ENCODE measurements at regions not wholly inside any gene's neighbourhood (a gene's known extent, or its start where the extent isn't known, plus 50 kb on each side); places are given as distances from the start of the nearest gene placed in this dataset.

DNA sequence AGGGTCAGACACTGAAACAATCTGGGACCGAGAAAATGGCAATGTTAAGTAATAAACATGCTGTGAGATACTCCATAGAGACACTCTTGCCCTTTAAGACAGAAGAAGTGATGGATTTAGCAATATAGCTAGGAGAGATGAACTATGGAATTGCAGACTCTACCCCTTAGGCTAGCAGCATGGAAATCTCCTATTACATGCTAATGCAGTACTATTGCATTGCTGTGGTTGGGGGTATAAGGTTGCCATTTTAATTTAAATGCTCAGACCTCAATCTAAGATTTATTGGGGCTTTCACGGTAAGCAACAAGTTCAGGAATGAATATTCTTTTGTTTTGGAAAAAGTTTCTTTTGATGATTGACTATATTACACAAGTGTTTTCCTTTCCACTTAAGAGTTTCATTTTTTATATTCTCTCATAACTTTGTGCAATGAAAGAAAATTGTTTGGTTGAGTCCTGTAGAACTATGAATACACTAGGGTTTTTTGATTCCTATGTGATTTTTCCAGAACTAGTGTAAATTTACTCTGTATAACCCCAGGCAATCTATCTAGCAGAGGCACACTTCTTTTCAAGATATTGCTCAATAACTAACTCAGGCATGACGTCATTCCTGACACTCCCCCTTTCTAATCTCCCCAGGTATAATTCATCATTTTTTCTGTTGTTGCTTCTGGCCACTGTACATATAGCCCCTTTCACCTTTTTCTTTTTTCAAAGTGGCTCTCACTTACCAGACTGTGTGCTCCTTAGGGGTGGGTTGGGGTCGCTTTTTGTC is 394.7 kb upstream of the KLF12 start:
- H3K4me1 ChIP-seq (ENCODE audit: control insufficient read depth, insufficient read depth, low read length, poor library complexity, severe bottlenecking) = no peaks in the 10 kb centered on the region
- no peaks in the 10 kb centered on the region for H3K9me3 ChIP-seq (ENCODE audit: control insufficient read depth, low read length)
- no peak overlapping the region for H3K27ac ChIP-seq (ENCODE audit: low read depth, low read length, severe bottlenecking)
- no peak overlapping the region for H3K4me3 ChIP-seq (ENCODE audit: extremely low read depth, insufficient read depth, low read length, poor library complexity, severe bottlenecking)
- no peaks in the 10 kb centered on the region for H3K36me3 ChIP-seq (ENCODE audit: control insufficient read depth, insufficient read depth, low read length)
- 83 to 100% methylated on average over 1 to 2 of the region's 4 CpGs for WGBS, 2 experiments (ENCODE audit: insufficient coverage in 2 of 2)

DNA sequence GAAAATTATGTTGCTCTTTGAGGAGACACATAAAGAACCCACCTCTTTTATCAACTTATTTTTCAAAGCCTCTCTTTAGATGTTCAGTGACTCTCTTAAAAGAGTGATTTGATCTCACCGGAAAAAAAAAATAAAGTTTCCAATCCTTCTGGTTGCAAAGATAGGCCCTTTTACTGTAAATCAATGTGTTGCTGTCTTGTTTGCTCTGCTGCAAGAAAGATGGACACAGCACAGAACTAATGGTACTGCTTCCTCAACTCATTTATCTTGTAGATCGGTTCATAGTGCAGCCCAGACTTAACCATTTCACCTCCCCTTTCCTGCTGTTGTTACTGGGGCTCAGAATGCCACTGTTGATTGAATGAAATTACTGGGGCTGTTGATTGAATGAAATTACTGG is 388.9 kb upstream of the KLF12 start:
- Histone ChIP-seq H3K4me3 (ENCODE audit: extremely low read depth, insufficient read depth, low read length, poor library complexity, severe bottlenecking) (no peak overlapping the region), H3K27ac (ENCODE audit: low read depth, low read length, severe bottlenecking) (no peak overlapping the region), H3K36me3 (ENCODE audit: control insufficient read depth, insufficient read depth, low read length) (no peaks in the 10 kb centered on the region), H3K9me3 (ENCODE audit: control insufficient read depth, low read length) (no peaks in the 10 kb centered on the region), H3K4me1 (ENCODE audit: control insufficient read depth, insufficient read depth, low read length, poor library complexity, severe bottlenecking) (no peaks in the 10 kb centered on the region)
- no CpG with 5 or more reads among the region's 2 CpGs for WGBS, 2 experiments (ENCODE audit: insufficient coverage in 2 of 2)

DNA sequence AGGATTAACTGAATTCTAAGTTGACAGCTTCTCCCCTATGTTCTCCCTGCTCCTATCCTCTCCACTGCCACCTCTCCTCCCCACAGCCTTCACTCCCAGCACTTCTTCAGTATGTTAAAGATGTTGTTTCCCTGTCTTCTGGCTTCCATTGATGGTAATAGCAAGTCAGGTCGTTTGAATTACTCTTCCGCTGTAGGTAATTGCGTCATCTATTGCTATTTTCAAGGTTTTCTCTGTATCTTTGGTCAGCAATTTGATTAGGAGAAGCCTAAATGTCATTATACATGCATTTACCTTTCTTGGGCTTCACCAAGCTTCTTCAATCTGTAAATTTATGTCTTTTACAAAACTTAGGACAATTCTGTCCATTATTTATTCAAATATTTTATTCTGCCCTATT is 377.3 kb upstream of the KLF12 start:
- Histone ChIP-seq H3K36me3 (ENCODE audit: control insufficient read depth, insufficient read depth, low read length) (no peaks in the 10 kb centered on the region), H3K27ac (ENCODE audit: low read depth, low read length, severe bottlenecking) (no peak overlapping the region), H3K9me3 (ENCODE audit: control insufficient read depth, low read length) (no peaks in the 10 kb centered on the region), H3K4me1 (ENCODE audit: control insufficient read depth, insufficient read depth, low read length, poor library complexity, severe bottlenecking) (no peaks in the 10 kb centered on the region), H3K4me3 (ENCODE audit: extremely low read depth, insufficient read depth, low read length, poor library complexity, severe bottlenecking) (no peak overlapping the region)
- WGBS, 2 experiments (ENCODE audit: insufficient coverage in 2 of 2) = no CpG with 5 or more reads among the region's 3 CpGs

DNA sequence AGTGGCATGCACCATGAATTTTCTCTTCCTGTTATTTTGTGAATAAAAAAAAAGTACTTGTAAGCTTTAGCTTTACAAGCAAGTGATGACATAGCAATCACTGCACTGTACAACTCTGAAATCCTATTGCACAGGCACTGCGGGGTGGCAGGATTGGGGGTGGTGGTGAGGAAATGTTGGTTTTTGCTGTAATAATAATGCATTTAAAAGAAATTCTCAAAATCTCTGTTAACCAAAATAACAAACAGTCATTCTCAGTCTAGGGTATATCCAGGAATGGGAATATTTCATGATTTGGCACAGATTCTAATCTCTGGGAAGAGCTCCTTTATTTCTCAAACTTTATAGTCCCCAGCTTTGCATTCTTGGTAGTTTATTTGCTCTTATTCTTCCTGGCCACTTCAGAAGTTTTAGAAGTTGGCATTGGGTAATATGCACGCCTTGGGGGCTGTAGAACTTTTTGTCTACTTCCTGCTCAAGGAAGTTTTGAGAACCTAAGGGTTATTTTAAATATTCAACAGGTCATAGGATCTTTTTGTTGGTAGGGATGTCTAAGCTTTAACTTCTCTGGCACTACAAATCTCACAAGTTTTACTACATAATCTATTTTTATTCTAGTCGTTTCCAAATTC is 353.0 kb upstream of the KLF12 start:
- no CpG with 5 or more reads among the region's 3 CpGs for WGBS, 2 experiments (ENCODE audit: insufficient coverage in 2 of 2)
- Histone ChIP-seq H3K27ac (ENCODE audit: low read depth, low read length, severe bottlenecking) (no peak overlapping the region), H3K9me3 (ENCODE audit: control insufficient read depth, low read length) (no peaks in the 10 kb centered on the region), H3K36me3 (ENCODE audit: control insufficient read depth, insufficient read depth, low read length) (no peaks in the 10 kb centered on the region), H3K4me3 (ENCODE audit: extremely low read depth, insufficient read depth, low read length, poor library complexity, severe bottlenecking) (no peak overlapping the region), H3K4me1 (ENCODE audit: control insufficient read depth, insufficient read depth, low read length, poor library complexity, severe bottlenecking) (no peaks in the 10 kb centered on the region)

DNA sequence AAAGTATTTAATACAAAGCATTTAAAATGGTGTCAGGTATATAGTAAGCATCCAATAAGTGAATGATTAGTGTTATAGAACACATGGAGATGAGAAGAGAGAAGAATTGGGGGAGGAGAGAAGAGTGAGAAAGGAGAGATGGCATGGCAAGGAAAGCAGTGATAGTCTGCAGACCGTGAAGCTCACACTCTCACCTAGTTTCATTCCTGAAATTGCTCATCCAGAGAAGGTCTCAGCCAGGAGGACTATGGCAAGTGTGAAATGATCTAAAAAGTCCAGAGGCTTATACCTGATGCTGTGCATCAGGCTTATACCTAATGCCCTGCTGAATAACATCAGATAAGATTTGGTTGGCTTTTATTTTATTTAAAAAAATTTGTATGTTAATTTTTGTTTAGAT is 351.6 kb upstream of the KLF12 start:
- Histone ChIP-seq H3K4me1 (ENCODE audit: control insufficient read depth, insufficient read depth, low read length, poor library complexity, severe bottlenecking) (no peaks in the 10 kb centered on the region), H3K4me3 (ENCODE audit: extremely low read depth, insufficient read depth, low read length, poor library complexity, severe bottlenecking) (no peak overlapping the region), H3K9me3 (ENCODE audit: control insufficient read depth, low read length) (no peaks in the 10 kb centered on the region), H3K27ac (ENCODE audit: low read depth, low read length, severe bottlenecking) (no peak overlapping the region), H3K36me3 (ENCODE audit: control insufficient read depth, insufficient read depth, low read length) (no peaks in the 10 kb centered on the region)
- WGBS, 2 experiments (ENCODE audit: insufficient coverage in 2 of 2) = 100% methylated on average over 1 of the region's 1 CpG; no CpG with 5 or more reads in 1 of the 2 experiments

DNA sequence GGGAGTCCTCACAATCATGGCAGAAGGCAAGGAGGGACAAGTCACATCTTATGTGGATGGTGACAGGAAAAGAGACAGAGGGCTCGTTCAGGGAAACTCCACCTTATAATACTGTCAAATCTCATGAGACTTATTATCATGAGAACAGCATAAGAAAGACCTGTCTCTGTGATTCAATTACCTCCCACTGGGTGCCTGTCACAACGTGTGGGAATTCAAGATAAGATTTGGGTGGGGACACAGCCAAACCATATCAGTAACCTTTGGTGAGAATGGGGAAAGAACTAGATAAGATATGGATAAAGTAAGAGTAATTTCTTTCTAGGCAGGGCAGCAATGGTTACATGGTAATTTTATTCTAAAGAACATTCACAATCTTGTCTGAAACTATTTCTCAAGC is 344.9 kb upstream of the KLF12 start:
- no peak overlapping the region for H3K4me3 ChIP-seq (ENCODE audit: extremely low read depth, insufficient read depth, low read length, poor library complexity, severe bottlenecking)
- H3K4me1 ChIP-seq (ENCODE audit: control insufficient read depth, insufficient read depth, low read length, poor library complexity, severe bottlenecking) = no peaks in the 10 kb centered on the region
- no peaks in the 10 kb centered on the region for H3K9me3 ChIP-seq (ENCODE audit: control insufficient read depth, low read length)
- no peak overlapping the region for H3K27ac ChIP-seq (ENCODE audit: low read depth, low read length, severe bottlenecking)
- no peaks in the 10 kb centered on the region for H3K36me3 ChIP-seq (ENCODE audit: control insufficient read depth, insufficient read depth, low read length)
- WGBS, 2 experiments (ENCODE audit: insufficient coverage in 2 of 2) = no CpG with 5 or more reads among the region's 2 CpGs

DNA sequence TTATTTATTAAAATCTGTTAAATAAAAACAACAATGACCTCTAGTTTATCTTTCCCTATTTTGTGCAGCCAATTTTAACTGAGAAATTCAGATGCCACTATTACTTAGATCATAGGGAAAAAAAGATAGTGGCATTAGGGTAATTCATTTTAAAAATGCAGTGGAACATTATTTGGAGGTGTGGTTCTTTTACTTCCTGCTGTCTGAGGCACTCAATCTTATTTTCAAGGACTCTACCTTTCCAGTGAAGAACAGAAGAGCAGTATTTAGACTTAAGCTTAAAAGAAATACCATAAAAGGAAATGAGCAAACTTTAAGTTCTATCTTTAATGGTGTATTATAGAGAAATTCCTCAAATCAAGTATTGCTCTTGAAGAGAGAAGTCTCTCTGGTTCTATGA is 342.6 kb upstream of the KLF12 start:
- Histone ChIP-seq H3K4me3 (ENCODE audit: extremely low read depth, insufficient read depth, low read length, poor library complexity, severe bottlenecking) (no peak overlapping the region), H3K27ac (ENCODE audit: low read depth, low read length, severe bottlenecking) (no peak overlapping the region), H3K4me1 (ENCODE audit: control insufficient read depth, insufficient read depth, low read length, poor library complexity, severe bottlenecking) (no peaks in the 10 kb centered on the region), H3K36me3 (ENCODE audit: control insufficient read depth, insufficient read depth, low read length) (no peaks in the 10 kb centered on the region), H3K9me3 (ENCODE audit: control insufficient read depth, low read length) (no peaks in the 10 kb centered on the region)

DNA sequence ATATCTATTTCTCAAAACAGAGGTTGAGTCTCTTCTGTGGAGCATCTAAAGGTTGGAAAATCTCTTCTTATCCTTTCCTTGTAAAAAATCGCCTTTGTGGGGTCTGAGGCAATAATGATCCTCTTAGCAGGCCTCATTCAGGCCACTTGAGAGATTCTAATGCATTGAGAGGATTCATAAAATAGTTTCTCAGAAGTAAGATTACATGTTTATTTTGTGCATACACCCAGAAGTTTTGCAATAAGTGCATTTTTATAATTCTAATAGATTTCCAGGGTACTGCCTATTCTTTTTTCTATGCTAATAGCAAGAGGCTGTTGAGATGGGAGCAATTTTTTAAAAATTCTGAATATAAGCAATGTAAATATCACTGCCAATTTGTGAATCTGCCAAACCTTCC is 342.2 kb upstream of the KLF12 start:
- no peaks in the 10 kb centered on the region for H3K4me1 ChIP-seq (ENCODE audit: control insufficient read depth, insufficient read depth, low read length, poor library complexity, severe bottlenecking)
- WGBS, 2 experiments (ENCODE audit: insufficient coverage in 2 of 2) = 80% methylated on average over 1 of the region's 1 CpG; no CpG with 5 or more reads in 1 of the 2 experiments
- no peak overlapping the region for H3K4me3 ChIP-seq (ENCODE audit: extremely low read depth, insufficient read depth, low read length, poor library complexity, severe bottlenecking)
- H3K9me3 ChIP-seq (ENCODE audit: control insufficient read depth, low read length) = no peaks in the 10 kb centered on the region
- H3K27ac ChIP-seq (ENCODE audit: low read depth, low read length, severe bottlenecking) = no peak overlapping the region
- no peaks in the 10 kb centered on the region for H3K36me3 ChIP-seq (ENCODE audit: control insufficient read depth, insufficient read depth, low read length)

DNA sequence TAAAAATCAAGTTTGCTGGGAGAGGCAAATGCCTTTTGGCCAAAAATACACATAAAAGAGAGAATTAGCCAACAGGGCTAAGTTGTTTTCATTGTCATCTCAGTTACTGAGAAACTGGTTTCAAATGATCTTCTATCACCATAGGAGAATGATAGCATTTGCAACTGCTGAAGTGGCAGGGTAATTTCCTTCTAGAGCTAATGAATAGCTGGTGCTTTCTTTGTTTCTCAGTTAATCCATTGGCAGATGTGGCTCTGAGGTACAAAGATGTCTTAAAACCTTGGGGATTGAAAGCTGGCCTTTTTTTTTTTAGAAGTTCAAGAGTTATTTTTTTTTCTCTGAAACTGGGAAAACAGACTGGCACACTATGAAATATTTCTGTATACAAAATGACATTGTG is 332.7 kb upstream of the KLF12 start:
- Histone ChIP-seq H3K9me3 (ENCODE audit: control insufficient read depth, low read length) (no peaks in the 10 kb centered on the region), H3K27ac (ENCODE audit: low read depth, low read length, severe bottlenecking) (no peak overlapping the region), H3K4me1 (ENCODE audit: control insufficient read depth, insufficient read depth, low read length, poor library complexity, severe bottlenecking) (no peaks in the 10 kb centered on the region), H3K4me3 (ENCODE audit: extremely low read depth, insufficient read depth, low read length, poor library complexity, severe bottlenecking) (no peak overlapping the region), H3K36me3 (ENCODE audit: control insufficient read depth, insufficient read depth, low read length) (no peaks in the 10 kb centered on the region)

DNA sequence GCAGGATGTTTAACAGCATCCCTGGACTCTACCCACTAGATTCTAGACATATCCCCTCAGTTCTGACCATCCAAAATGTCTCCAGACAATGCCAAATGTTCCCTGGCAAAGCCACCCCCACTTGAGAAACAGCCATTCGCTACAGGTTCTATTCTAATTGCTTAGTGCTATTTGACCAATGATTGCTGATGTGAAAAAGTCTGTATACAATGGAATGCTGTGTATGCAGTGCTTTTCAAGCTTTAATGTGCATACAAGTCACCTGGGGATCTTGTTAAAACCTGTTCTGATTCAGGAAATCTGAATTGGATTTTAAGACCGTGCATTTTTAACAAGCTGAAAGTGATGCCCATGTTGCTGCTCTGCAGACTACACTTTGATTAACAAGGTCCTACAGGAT is 331.8 kb upstream of the KLF12 start:
- Histone ChIP-seq H3K9me3 (ENCODE audit: control insufficient read depth, low read length) (no peaks in the 10 kb centered on the region), H3K27ac (ENCODE audit: low read depth, low read length, severe bottlenecking) (no peak overlapping the region), H3K4me3 (ENCODE audit: extremely low read depth, insufficient read depth, low read length, poor library complexity, severe bottlenecking) (no peak overlapping the region), H3K36me3 (ENCODE audit: control insufficient read depth, insufficient read depth, low read length) (no peaks in the 10 kb centered on the region), H3K4me1 (ENCODE audit: control insufficient read depth, insufficient read depth, low read length, poor library complexity, severe bottlenecking) (no peaks in the 10 kb centered on the region)
- 83 to 91% methylated on average over 1 to 2 of the region's 2 CpGs for WGBS, 2 experiments (ENCODE audit: insufficient coverage in 2 of 2)

DNA sequence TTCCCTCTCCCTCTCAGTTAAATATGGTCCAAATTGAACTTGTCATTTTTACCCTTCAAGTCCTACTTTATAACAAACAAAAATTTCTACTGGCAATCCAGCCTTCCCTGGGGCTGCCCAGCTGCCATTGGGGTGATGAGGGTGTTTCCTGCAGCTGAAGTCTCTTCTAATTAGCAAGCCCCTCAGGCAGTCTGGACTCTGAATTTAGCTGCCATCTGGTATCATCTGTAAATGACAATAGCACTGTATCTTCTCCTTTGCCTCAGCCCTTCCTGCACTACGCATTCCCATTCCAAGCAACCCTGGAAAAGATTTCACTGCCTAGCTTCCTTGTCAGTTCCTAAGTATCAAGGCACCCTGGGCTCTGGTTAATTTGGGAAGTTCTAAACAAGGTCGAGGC is 331.1 kb upstream of the KLF12 start:
- no peaks in the 10 kb centered on the region for H3K36me3 ChIP-seq (ENCODE audit: control insufficient read depth, insufficient read depth, low read length)
- H3K4me3 ChIP-seq (ENCODE audit: extremely low read depth, insufficient read depth, low read length, poor library complexity, severe bottlenecking) = no peak overlapping the region
- H3K27ac ChIP-seq (ENCODE audit: low read depth, low read length, severe bottlenecking) = no peak overlapping the region
- H3K4me1 ChIP-seq (ENCODE audit: control insufficient read depth, insufficient read depth, low read length, poor library complexity, severe bottlenecking) = no peaks in the 10 kb centered on the region
- 83% methylated on average over 2 of the region's 2 CpGs; no CpG with 5 or more reads in 1 of the 2 experiments for WGBS, 2 experiments (ENCODE audit: insufficient coverage in 2 of 2)
- H3K9me3 ChIP-seq (ENCODE audit: control insufficient read depth, low read length) = no peaks in the 10 kb centered on the region

Measured in mesodermal cell (in vitro differentiated cells).